GM12873 (cell line): ENCODE measurements at regions not wholly inside any gene's neighbourhood (a gene's known extent, or its start where the extent isn't known, plus 50 kb on each side); places are given as distances from the start of the nearest gene placed in this dataset.

Source experiments
- CTCF ChIP-seq: IDR thresholded peaks from 2 replicates; pipeline ENCODE4 v1.5.1; 2012; ENCODE audit warnings: low read depth, mild to moderate bottlenecking, moderate library complexity, low read length, control low read depth; ENCODE audit not compliant: insufficient read depth; ENCODE audit errors: missing control alignments

GRCh38 chr2:181138816-181139215, 158.4 kb downstream of the UBE2E3 start:
- no peak for TF ChIP-seq CTCF

DNA sequence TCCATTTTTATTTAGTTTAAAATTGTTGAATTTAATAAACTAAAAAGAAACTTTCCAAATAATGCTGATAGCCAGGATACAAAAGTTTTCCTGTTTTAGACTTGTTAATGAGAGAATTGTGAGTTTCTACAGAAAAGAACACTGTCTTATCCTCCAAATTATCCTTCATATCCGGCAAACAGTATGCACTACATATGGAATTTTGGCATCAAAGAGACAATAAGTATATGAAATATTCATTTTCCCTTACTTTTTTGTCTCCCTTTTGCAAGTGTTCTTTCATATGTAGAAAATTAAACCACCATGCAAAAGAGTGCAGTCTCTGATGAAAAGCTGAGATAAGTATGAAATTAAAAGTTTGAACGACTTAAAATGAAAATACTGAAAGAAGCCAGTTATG, 159.4 kb downstream of the UBE2E3 start:
- no peak for TF ChIP-seq CTCF

GRCh38 chr2:181140414-181140813, 160.0 kb downstream of the UBE2E3 start:
- no peak for TF ChIP-seq CTCF

DNA sequence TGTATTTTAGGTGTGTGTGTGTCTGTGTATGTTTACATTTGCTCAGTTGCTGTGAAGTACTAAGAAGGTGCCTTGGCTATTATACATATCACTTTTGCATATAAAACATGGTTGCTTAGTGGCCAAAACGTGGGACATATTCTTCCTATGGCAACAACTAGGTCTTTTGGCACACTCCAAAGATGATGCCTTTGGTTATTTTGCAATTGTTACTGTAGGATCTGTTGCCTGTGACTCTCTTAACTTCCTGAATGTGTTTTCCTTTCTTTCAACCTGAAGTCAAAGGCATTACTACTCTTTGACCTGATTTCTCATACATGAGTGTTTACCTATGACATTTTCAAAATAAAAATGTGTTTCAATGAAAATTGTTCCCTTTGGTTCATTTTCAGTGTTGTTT, 160.5 kb downstream of the UBE2E3 start:
- TF ChIP-seq CTCF: no peak

DNA sequence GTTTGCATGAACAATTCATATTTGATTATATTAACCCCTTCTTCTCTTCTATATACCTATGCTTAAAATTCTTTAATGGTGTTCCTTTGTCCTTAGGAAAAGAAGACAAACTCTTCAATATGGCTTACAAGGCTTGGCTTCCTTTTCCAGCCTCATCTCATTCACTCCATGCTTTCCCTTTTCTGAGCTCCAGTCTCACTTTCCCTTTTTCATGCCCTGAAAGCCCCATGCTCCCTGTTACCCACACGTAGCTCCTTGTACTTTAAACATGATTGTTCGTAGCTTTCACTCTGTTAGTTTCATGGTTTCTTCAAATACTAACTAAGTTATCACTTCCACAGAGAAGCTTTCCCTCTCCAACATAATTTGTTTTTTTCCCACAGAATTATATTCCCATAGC, 161.3 kb downstream of the UBE2E3 start:
- no peak for TF ChIP-seq CTCF

DNA sequence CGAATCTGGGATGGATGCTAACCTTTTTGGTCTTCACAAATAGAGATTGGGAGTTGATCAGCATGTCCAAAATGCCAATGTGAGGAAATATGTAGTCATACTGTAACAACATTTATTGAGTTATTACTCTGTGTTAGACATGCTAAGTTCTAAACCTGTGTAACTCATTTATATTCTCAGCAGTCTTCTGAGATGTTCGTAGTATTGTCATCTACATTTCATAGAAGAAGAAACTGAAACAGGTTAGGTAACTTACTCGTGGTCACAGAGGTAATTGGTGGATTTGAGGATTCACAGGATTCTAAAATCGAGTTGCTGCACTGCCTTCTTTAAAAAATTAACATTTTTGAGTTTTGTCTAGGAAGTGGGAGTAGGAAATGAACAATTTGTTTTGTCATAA, 162.1 kb downstream of the UBE2E3 start:
- no peak for TF ChIP-seq CTCF

GRCh38 chr2:181143790-181144300, 163.4 kb downstream of the UBE2E3 start:
- TF ChIP-seq CTCF: no peak
